Activated CD4-positive, alpha-beta memory T cell treated with anti-CD3 and anti-CD28 coated beads, Interleukin-2, amount 10 ng/mL, durations not matched to agents 7 days and 5 days (primary cell): ENCODE measurements at regions not wholly inside any gene's neighbourhood (a gene's known extent, or its start where the extent isn't known, plus 50 kb on each side); places are given as distances from the start of the nearest gene placed in this dataset.

ENCODE experiments used
- CTCF ChIA-PET: fragments of 350-600 bp; sonication (Branson Sonifier 250); formaldehyde crosslinking; loops from one replicate; lab custom pipeline; 2021; ENCODE audit warnings: antibody characterized with exemption, inconsistent platforms; lab: Charles Lee
- POLR2A ChIA-PET: fragments of 350-600 bp; sonication (Branson Sonifier 250); formaldehyde crosslinking; loops from one replicate; lab custom pipeline; 2021; ENCODE audit warnings: antibody characterized with exemption; lab: Charles Lee
- DNase-seq: peaks from one replicate; pipeline ENCODE4 v3.0.0-alpha.2; 2020
- H3K27ac Mint-ChIP-seq: one replicate; pipeline ENCODE4 v1.8.0; 2021; ENCODE audit warnings: mild to moderate bottlenecking, mixed read lengths
- H3K27me3 Mint-ChIP-seq: one replicate; pipeline ENCODE4 v1.8.0; 2021; ENCODE audit warnings: mixed read lengths
- H3K36me3 Mint-ChIP-seq: one replicate; pipeline ENCODE4 v1.8.0; 2021; ENCODE audit warnings: low read depth, mixed read lengths
- H3K4me1 Mint-ChIP-seq: one replicate; pipeline ENCODE4 v1.8.0; 2021; ENCODE audit warnings: mixed read lengths
- H3K4me3 Mint-ChIP-seq: one replicate; pipeline ENCODE4 v1.8.0; 2021; ENCODE audit warnings: mild to moderate bottlenecking, mixed read lengths
- H3K9me3 Mint-ChIP-seq: one replicate; pipeline ENCODE4 v1.8.0; 2021; ENCODE audit warnings: mixed read lengths

DNA sequence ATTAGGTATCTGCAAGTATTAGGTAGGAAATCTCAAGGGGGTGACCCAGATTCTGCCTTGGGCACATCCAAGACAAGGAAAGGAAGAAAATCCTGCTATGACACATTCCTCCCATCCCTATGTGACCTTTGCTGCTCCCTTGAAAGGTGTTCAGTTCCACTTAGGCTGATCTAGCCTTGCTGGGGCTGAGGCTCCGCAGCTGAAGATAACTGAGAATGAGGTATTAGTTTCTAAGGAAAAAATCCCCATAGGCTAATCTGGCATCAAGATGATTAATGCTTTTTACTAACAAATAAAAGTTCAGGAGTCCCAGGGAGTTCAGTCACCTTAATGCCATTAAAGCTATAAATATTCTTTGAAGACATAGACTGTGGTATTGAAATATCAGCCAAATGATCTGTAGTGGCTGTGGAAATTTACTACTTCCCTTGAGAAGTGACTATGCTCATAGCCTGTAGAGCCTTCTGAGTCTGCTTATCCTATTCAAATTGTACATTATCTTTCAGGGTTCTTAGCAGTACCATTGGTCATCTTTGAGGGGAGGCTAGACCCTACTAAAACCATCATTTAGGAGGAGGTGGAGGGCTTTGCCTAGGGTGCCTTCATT is 239.9 kb upstream of the RAG2 start:
- Mint-ChIP-seq H3K27ac (no peak overlapping the region), H3K4me3 (no peak overlapping the region), H3K36me3 (no peaks in the 10 kb centered on the region), H3K4me1 (no peaks in the 10 kb centered on the region), H3K27me3 (no peaks in the 10 kb centered on the region), H3K9me3 (no peaks in the 10 kb centered on the region)
- DNase-seq, result no peak
- CTCF ChIA-PET, result no interaction called here
- POLR2A ChIA-PET, result no interaction called here

DNA sequence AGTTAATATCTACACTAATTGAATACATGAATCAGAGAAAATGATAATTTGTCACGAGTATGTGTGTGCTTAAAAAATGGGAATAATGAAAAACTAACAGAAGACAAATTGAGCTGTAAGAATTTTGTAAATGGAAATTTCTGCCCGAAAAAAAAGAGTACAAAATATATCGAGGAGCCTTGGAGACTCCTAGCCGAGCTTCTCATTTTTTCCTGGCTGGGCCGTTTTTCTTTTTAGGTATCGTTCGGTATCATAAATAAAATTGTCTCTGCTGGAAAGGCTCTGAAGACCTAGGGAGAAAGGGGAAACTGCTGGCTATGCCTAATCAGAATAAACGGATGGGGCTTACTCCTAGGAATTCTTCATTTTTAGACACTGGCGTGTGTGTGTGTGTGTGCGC is 227.2 kb upstream of the RAG2 start:
- ChIA-PET POLR2A (no interaction called here), CTCF (no interaction called here)
- no peaks in the 10 kb centered on the region for H3K36me3 Mint-ChIP-seq
- peaks cover 1% of the 10 kb centered on the region for H3K27me3 Mint-ChIP-seq
- no peaks in the 10 kb centered on the region for H3K9me3 Mint-ChIP-seq
- no peaks in the 10 kb centered on the region for H3K4me1 Mint-ChIP-seq
- no peak overlapping the region for H3K4me3 Mint-ChIP-seq
- no peak overlapping the region for H3K27ac Mint-ChIP-seq
- DNase-seq, result no peak

DNA sequence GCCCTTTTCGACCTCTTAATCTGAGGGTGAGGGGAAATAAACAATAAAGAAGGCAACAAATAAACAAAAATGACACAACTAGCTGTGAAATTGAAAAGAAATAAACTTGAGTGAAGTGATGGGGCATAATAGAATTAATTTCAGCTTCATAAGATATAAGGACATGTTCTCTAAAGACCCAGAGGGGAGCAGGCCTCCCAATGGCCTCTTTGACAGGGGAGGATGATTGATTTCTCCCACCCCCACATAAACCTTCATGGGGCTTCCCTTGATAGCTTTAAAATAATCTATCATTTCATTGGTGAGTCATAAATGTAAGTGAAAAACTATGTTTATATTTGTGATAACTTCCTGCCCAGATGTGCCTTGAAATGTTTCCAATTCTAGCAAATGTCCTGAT is 226.3 kb upstream of the RAG2 start:
- Mint-ChIP-seq H3K36me3 (no peaks in the 10 kb centered on the region), H3K27me3 (peaks cover 1% of the 10 kb centered on the region), H3K9me3 (no peaks in the 10 kb centered on the region), H3K4me3 (no peak overlapping the region), H3K27ac (no peak overlapping the region), H3K4me1 (no peaks in the 10 kb centered on the region)
- DNase-seq, result no peak
- ChIA-PET POLR2A (no interaction called here), CTCF (no interaction called here)

DNA sequence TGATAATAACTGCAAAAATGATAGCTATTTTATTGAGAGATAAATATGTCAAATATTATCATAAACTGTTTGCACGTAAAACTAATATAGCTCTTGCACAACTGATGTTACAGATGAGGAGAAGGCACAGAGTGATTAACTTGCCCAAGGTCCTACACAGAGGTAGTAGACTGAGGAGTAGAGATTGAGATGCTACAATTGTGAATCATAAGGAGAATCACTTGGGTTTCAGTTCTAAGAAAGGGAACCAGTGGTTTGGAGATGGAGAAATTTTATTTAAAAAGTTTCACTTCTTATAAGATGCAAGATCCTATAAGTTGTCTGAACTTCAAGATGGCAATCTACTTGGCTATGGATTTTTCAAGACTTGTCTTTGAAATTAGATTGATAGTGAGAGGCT is 224.8 kb upstream of the RAG2 start:
- no peaks in the 10 kb centered on the region for H3K4me1 Mint-ChIP-seq

DNA sequence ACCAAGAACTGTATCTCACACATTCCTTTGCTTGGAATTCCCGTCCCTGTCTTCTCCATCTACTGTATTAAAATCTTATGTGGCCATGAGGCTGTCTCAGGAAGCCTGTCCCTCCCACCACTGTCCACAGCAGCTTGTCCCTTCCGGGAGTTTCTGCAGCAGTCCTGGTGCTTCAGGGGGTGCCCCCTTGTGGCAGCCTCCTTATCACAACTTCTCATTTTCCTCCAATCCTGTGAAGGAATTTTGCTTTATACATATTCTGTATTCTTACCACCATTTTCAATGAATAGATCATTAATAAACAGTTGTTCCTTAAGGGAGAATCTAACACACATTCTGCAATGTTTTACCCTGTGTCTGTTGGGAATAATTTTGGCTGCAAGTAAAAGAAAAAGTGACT is 220.4 kb upstream of the RAG2 start:
- Mint-ChIP-seq H3K4me3 (no peak overlapping the region), H3K27ac (no peak overlapping the region), H3K36me3 (no peaks in the 10 kb centered on the region), H3K27me3 (peaks cover 3% of the 10 kb centered on the region), H3K9me3 (no peaks in the 10 kb centered on the region), H3K4me1 (no peaks in the 10 kb centered on the region)
- POLR2A ChIA-PET, result no interaction called here
- DNase-seq, result no peak
- CTCF ChIA-PET, result interaction anchor here (1.0 kb wide), 1 partner anchor 254 kb away, joined by 3 read pairs; no protein-coding TSS in a partner anchor

More for the DNA sequence above, 224.8 kb upstream of the RAG2 start:
- Mint-ChIP-seq H3K9me3 (no peaks in the 10 kb centered on the region), H3K4me3 (no peak overlapping the region), H3K27ac (no peak overlapping the region), H3K36me3 (no peaks in the 10 kb centered on the region), H3K27me3 (peaks cover 1% of the 10 kb centered on the region)
- no peak for DNase-seq
- POLR2A ChIA-PET, result no interaction called here
- CTCF ChIA-PET, result no interaction called here

DNA sequence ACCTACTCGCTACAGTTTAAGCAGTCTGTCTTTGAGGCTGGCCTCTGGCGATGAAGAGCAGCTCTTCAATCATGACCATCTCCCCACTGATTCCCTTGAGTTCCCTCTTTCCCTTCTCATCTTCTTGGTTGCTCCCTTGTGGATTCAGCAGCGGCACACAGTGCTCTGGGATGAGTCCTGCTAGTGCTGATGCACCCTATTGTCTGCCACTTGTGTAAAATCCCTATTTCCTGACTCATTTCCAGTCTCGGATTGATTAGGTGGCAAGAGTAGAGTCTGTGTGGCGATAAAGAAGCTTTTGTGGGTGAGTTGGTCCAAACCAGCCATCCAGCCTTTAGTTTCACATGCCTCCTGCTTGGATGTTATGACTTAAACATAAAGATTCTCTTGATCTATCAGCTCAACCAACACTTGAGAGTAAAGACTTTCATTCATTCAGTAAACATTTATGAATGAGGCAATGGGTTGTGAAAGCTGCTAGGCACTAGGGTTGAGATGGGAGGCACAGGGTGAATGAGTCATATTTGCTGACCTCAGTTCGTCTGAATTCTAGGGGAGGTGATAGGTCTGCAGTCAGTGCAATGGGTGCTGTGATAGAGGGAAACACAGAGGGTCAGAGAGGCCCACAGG is 219.4 kb upstream of the RAG2 start:
- DNase-seq, result no peak
- ChIA-PET CTCF (no interaction called here), POLR2A (no interaction called here)
- no peak overlapping the region for H3K27ac Mint-ChIP-seq
- H3K36me3 Mint-ChIP-seq, result no peaks in the 10 kb centered on the region
- H3K4me1 Mint-ChIP-seq, result no peaks in the 10 kb centered on the region
- H3K27me3 Mint-ChIP-seq, result peaks cover 3% of the 10 kb centered on the region
- H3K4me3 Mint-ChIP-seq, result no peak overlapping the region
- no peaks in the 10 kb centered on the region for H3K9me3 Mint-ChIP-seq

- no peaks in the 10 kb centered on the region for H3K4me1 Mint-ChIP-seq
- no peak for DNase-seq
- H3K27ac Mint-ChIP-seq, result no peak overlapping the region
- ChIA-PET CTCF (no interaction called here), POLR2A (no interaction called here)
- H3K9me3 Mint-ChIP-seq, result no peaks in the 10 kb centered on the region
- no peaks in the 10 kb centered on the region for H3K27me3 Mint-ChIP-seq
- H3K4me3 Mint-ChIP-seq, result no peak overlapping the region
- no peaks in the 10 kb centered on the region for H3K36me3 Mint-ChIP-seq
Observed at GRCh38 chr11:36809303-36809702, 211.3 kb upstream of the RAG2 start.

DNA sequence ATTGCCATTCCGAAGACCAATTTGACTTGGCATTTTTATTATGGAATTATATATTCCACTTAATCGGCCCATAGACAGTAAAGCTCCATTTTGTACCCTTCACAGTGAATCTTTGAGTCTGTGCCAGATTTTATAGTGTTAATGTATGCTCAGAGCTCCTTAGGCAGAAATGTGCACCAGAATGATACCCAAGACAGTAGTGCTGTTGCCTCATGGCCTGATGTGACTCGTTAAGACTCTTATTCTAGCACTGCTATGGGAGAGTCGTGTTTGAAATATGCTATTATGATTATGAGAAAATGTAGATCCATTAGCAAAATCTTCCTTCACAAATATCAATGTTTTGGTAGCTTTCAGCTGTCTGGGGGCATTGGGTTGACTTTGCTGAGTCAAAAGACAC is 209.8 kb upstream of the RAG2 start:
- Mint-ChIP-seq H3K27ac (no peak overlapping the region), H3K36me3 (no peaks in the 10 kb centered on the region), H3K27me3 (no peaks in the 10 kb centered on the region), H3K4me3 (no peak overlapping the region), H3K9me3 (no peaks in the 10 kb centered on the region), H3K4me1 (no peaks in the 10 kb centered on the region)
- ChIA-PET POLR2A (no interaction called here), CTCF (no interaction called here)
- no peak for DNase-seq

- H3K36me3 Mint-ChIP-seq, result no peaks in the 10 kb centered on the region
- POLR2A ChIA-PET, result no interaction called here
Observed at GRCh38 chr11:36803084-36803483, 205.0 kb upstream of the RAG2 start.

GRCh38 chr11:36792996-36793914 is 195.2 kb upstream of the RAG2 start:
- H3K4me3 Mint-ChIP-seq, result no peak overlapping the region

More at GRCh38 chr11:36803084-36803483, 205.0 kb upstream of the RAG2 start:
- Mint-ChIP-seq H3K9me3 (no peaks in the 10 kb centered on the region), H3K4me1 (no peaks in the 10 kb centered on the region), H3K27me3 (no peaks in the 10 kb centered on the region), H3K27ac (no peak overlapping the region), H3K4me3 (no peak overlapping the region)
- no peak for DNase-seq
- CTCF ChIA-PET, result no interaction called here

DNA sequence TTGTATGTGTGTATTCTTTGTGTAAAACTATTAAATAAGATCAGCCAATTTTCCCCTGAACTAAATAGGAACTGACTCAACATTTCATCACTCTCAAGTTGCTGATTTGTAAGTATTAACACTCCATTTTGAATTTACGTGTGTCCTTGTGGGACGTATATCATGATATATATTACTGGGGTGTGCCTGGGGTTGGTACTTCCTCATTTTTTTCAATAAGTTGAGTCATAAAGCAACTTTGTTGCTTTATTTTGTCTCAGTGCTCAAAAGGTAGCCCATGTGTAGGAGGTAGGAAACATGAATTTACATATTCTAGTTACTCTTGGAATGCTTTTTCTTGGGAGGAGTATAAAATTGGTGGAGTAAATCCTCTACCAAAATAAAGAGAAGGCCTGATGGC is 193.9 kb upstream of the RAG2 start:
- Mint-ChIP-seq H3K4me1 (no peaks in the 10 kb centered on the region), H3K27ac (no peak overlapping the region), H3K9me3 (no peaks in the 10 kb centered on the region), H3K27me3 (peaks cover 8% of the 10 kb centered on the region), H3K36me3 (no peaks in the 10 kb centered on the region), H3K4me3 (no peak overlapping the region)
- DNase-seq, result no peak
- ChIA-PET CTCF (no interaction called here), POLR2A (no interaction called here)

More at GRCh38 chr11:36792996-36793914, 195.2 kb upstream of the RAG2 start:
- Mint-ChIP-seq H3K27ac (no peak overlapping the region), H3K27me3 (peaks cover 6% of the 10 kb centered on the region), H3K9me3 (no peaks in the 10 kb centered on the region), H3K4me1 (no peaks in the 10 kb centered on the region), H3K36me3 (no peaks in the 10 kb centered on the region)
- ChIA-PET POLR2A (no interaction called here), CTCF (no interaction called here)
- DNase-seq, result no peak

DNA sequence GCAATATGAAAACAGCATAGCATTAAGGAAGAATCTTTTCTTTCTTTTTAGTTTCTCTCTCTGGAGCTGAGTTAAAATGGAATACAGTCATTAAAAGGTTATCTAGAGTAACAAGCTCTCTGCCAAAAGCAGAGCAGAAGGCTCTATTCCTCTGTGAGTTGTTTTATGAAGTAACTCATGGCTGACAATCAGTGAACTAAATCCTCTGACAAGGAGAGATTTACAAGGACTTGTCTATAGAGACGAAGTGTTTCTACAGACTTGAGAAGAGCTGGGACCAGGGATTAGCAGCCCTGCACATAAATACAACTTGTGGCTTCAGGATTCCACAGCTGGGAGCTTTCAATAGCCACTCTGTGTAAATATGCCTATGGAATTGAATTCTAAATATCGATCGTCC is 192.5 kb upstream of the RAG2 start:
- Mint-ChIP-seq H3K4me3 (no peak overlapping the region), H3K9me3 (no peaks in the 10 kb centered on the region), H3K27ac (no peak overlapping the region), H3K27me3 (peaks cover 10% of the 10 kb centered on the region), H3K36me3 (no peaks in the 10 kb centered on the region), H3K4me1 (no peaks in the 10 kb centered on the region)
- POLR2A ChIA-PET, result no interaction called here
- no peak for DNase-seq
- CTCF ChIA-PET, result no interaction called here

DNA sequence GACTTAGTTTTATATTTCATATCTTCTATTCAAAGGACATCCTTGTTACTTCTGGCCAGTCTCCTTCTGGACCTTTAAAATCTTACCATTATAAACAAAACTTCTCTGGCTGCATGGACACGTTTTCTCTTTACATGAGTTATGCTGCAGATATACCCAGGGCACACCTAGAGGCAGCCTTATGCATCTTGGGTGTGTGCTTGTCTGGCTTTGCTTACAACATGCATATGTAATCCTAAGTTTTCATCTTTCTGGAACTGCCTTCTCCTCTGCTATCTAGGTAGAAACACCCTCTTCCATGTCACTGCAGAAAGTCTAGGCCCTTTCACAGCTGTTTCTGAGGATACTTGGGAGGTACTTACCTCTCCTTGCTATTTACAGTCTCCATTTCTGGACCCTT is 185.8 kb upstream of the RAG2 start:
- Mint-ChIP-seq H3K9me3 (no peaks in the 10 kb centered on the region), H3K36me3 (no peaks in the 10 kb centered on the region), H3K4me1 (no peaks in the 10 kb centered on the region), H3K27ac (no peak overlapping the region), H3K27me3 (peaks cover 13% of the 10 kb centered on the region), H3K4me3 (no peak overlapping the region)
- POLR2A ChIA-PET, result no interaction called here
- CTCF ChIA-PET, result no interaction called here
- DNase-seq, result no peak
